Nephron progenitor cell (in vitro differentiated cells): ENCODE measurements at regions not wholly inside any gene's neighbourhood (a gene's known extent, or its start where the extent isn't known, plus 50 kb on each side); places are given as distances from the start of the nearest gene placed in this dataset.

ENCODE experiments used
- DNase-seq: peaks from one replicate; pipeline ENCODE4 v3.0.0; 2021
- H3K27ac Mint-ChIP-seq: 2 replicates; pipeline ENCODE4 v1.8.0; 2021; ENCODE audit warnings: mild to moderate bottlenecking, moderate library complexity, mixed read lengths
- H3K27me3 Mint-ChIP-seq: 2 replicates; pipeline ENCODE4 v1.8.0; 2021; ENCODE audit warnings: mild to moderate bottlenecking, low read depth, mixed read lengths; ENCODE audit not compliant: poor library complexity
- H3K36me3 Mint-ChIP-seq: 2 replicates; pipeline ENCODE4 v1.8.0; 2021; ENCODE audit warnings: low read depth, mixed read lengths
- H3K4me1 Mint-ChIP-seq: 2 replicates; pipeline ENCODE4 v1.8.0; 2021; ENCODE audit warnings: mixed read lengths
- H3K4me3 Mint-ChIP-seq: 2 replicates; pipeline ENCODE4 v1.8.0; 2021; ENCODE audit warnings: mild to moderate bottlenecking, moderate library complexity, mixed read lengths
- H3K9me3 Mint-ChIP-seq: 2 replicates; pipeline ENCODE4 v1.8.0; 2021; ENCODE audit warnings: mild to moderate bottlenecking, moderate library complexity, mixed read lengths
- TF ChIP-seq, protein P1 (sequence below): fragments of 200-600 bp; sonication (generic); IDR thresholded peaks from 2 replicates; pipeline ENCODE4 v1.5.0; 2021; ENCODE audit warnings: antibody characterized with exemption

GRCh38 chr7:46879783-46880182 lies 702.1 kb downstream of the TNS3 start:
- Mint-ChIP-seq H3K4me3 (no peak overlapping the region), H3K9me3 (peaks cover 22% of the 10 kb centered on the region), H3K4me1 (peaks cover 5% of the 10 kb centered on the region), H3K36me3 (no peaks in the 10 kb centered on the region), H3K27me3 (peaks cover 7% of the 10 kb centered on the region), H3K27ac (no peak overlapping the region)
- TF ChIP-seq, protein P1, sequence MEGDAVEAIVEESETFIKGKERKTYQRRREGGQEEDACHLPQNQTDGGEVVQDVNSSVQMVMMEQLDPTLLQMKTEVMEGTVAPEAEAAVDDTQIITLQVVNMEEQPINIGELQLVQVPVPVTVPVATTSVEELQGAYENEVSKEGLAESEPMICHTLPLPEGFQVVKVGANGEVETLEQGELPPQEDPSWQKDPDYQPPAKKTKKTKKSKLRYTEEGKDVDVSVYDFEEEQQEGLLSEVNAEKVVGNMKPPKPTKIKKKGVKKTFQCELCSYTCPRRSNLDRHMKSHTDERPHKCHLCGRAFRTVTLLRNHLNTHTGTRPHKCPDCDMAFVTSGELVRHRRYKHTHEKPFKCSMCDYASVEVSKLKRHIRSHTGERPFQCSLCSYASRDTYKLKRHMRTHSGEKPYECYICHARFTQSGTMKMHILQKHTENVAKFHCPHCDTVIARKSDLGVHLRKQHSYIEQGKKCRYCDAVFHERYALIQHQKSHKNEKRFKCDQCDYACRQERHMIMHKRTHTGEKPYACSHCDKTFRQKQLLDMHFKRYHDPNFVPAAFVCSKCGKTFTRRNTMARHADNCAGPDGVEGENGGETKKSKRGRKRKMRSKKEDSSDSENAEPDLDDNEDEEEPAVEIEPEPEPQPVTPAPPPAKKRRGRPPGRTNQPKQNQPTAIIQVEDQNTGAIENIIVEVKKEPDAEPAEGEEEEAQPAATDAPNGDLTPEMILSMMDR, result no peak
- no peak for DNase-seq

- H3K9me3 Mint-ChIP-seq, result peaks cover 7% of the 10 kb centered on the region
- H3K4me3 Mint-ChIP-seq, result no peak overlapping the region
Measured at GRCh38 chr7:46871516-46871915, 710.4 kb downstream of the TNS3 start.

GRCh38 chr7:46864716-46865115 lies 717.2 kb downstream of the TNS3 start:
- Mint-ChIP-seq H3K9me3 (no peaks in the 10 kb centered on the region), H3K4me3 (no peak overlapping the region), H3K36me3 (no peaks in the 10 kb centered on the region), H3K4me1 (peaks cover 20% of the 10 kb centered on the region), H3K27me3 (peaks cover 10% of the 10 kb centered on the region), H3K27ac (no peak overlapping the region)
- TF ChIP-seq, protein P1, result no peak
- DNase-seq, result no peak

More at GRCh38 chr7:46871516-46871915, 710.4 kb downstream of the TNS3 start:
- TF ChIP-seq, protein P1, result no peak
- Mint-ChIP-seq H3K36me3 (no peaks in the 10 kb centered on the region), H3K27me3 (peaks cover 6% of the 10 kb centered on the region), H3K4me1 (peaks cover 5% of the 10 kb centered on the region), H3K27ac (no peak overlapping the region)
- DNase-seq, result no peak

GRCh38 chr7:46859963-46860475 lies 721.9 kb downstream of the TNS3 start:
- Mint-ChIP-seq H3K27ac (no peak overlapping the region), H3K27me3 (peaks cover 7% of the 10 kb centered on the region), H3K36me3 (no peaks in the 10 kb centered on the region), H3K9me3 (no peaks in the 10 kb centered on the region), H3K4me3 (no peak overlapping the region), H3K4me1 (peaks cover 28% of the 10 kb centered on the region)
- TF ChIP-seq, protein P1, result no peak
- no peak for DNase-seq

- TF ChIP-seq, protein P1, result no peak
- H3K36me3 Mint-ChIP-seq, result no peaks in the 10 kb centered on the region
- DNase-seq, result no peak
- no peaks in the 10 kb centered on the region for H3K9me3 Mint-ChIP-seq
- H3K4me1 Mint-ChIP-seq, result peaks cover 26% of the 10 kb centered on the region
- H3K4me3 Mint-ChIP-seq, result no peak overlapping the region
- H3K27me3 Mint-ChIP-seq, result peaks cover 4% of the 10 kb centered on the region
- H3K27ac Mint-ChIP-seq, result no peak overlapping the region
Measured at GRCh38 chr7:46855851-46856250, 726.1 kb downstream of the TNS3 start.

DNA sequence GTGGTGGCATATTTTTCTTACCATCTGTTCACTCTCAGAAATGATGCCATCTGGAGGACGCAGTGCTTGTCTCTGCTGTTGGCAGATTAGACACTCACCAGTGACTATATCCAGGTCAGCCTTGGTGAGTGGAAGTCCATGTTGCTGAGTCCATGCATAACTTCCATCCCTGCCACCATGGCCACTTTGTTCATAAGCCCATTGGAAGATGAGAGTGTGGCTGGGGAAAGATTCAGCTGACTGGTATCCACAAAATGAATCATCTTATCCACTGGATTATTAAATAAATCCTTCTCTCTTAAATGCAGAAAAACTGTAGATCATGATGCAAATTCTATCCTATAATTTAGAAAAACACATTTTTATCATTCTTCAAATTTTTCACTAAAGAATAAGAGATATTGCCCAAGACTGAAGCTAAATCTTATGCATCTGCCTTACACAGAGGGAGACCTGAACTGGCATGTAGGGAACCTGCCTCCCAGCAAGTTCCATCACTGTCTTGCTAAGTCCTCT lies 726.9 kb downstream of the TNS3 start:
- Mint-ChIP-seq H3K9me3 (no peaks in the 10 kb centered on the region), H3K4me1 (peaks cover 20% of the 10 kb centered on the region), H3K36me3 (no peaks in the 10 kb centered on the region), H3K4me3 (no peak overlapping the region), H3K27ac (no peak overlapping the region), H3K27me3 (peaks cover 4% of the 10 kb centered on the region)
- TF ChIP-seq, protein P1, result no peak
- no peak for DNase-seq
